HEK293 (cell line): ENCODE measurements at regions not wholly inside any gene's neighbourhood (a gene's known extent, or its start where the extent isn't known, plus 50 kb on each side); places are given as distances from the start of the nearest gene placed in this dataset.

ENCODE experiments used
- CTCF ChIA-PET: fragments of 350-600 bp; formaldehyde crosslinking; extraction: SDS; loops from one replicate; lab custom pipeline; 2021; ENCODE audit warnings: antibody characterized with exemption; lab: Yijun Ruan, JAX
- POLR2A ChIA-PET: fragments of 300-600 bp; formaldehyde crosslinking; extraction: SDS; loops from one replicate; lab custom pipeline; 2020; ENCODE audit warnings: antibody characterized with exemption, inconsistent platforms; lab: Yijun Ruan, JAX
- H3K27ac ChIP-seq: fragments of 200-500 bp; sonication (Bioruptor generic); 2 replicates; pipeline ENCODE4 v1.5.1; 2014; ENCODE audit warnings: low read depth, low read length, control low read depth, inconsistent platforms; ENCODE audit errors: extremely low read depth
- H3K36me3 ChIP-seq, 2 experiments: fragments of 200-500 bp in 1 of 2; sonication (Bioruptor generic) in 1 of 2; 1 replicate in 1 of 2; 2 replicates in 1 of 2; pipeline ENCODE4 v1.5.1; 2014 to 2017; ENCODE audit warnings: inconsistent platforms in 2 of 2, low read length in 2 of 2; ENCODE audit not compliant: control insufficient read depth in 2 of 2, insufficient read depth in 1 of 2
- H3K4me1 ChIP-seq: fragments of 200-500 bp; sonication (Bioruptor generic); 2 replicates; pipeline ENCODE4 v1.5.1; 2014; ENCODE audit warnings: mild to moderate bottlenecking, low read length, inconsistent platforms; ENCODE audit not compliant: control insufficient read depth, insufficient read depth
- H3K4me3 ChIP-seq: 2 replicates; pipeline ENCODE4 v1.5.1; 2011; ENCODE audit warnings: low read depth, mild to moderate bottlenecking, control low read depth, low read length, moderate library complexity
- H3K9me3 ChIP-seq: fragments of 200-500 bp; sonication (Bioruptor generic); 2 replicates; pipeline ENCODE4 v1.5.1; 2014; ENCODE audit warnings: low read depth, low read length, inconsistent platforms; ENCODE audit not compliant: control insufficient read depth, insufficient read depth
- HOXD13 ChIP-seq: sonication (generic); formaldehyde crosslinking; IDR thresholded peaks from 2 replicates; pipeline ENCODE4 v1.8.0; 2022; ENCODE audit warnings: missing genetic modification reagents, borderline replicate concordance
- MYNN ChIP-seq: fragments of 450-650 bp; formaldehyde crosslinking; IDR thresholded peaks from 2 replicates; pipeline ENCODE4 v1.5.1; 2016; ENCODE audit warnings: missing biosample characterization, missing genetic modification characterization, borderline replicate concordance
- MZF1 ChIP-seq: fragments of 450-650 bp; formaldehyde crosslinking; IDR thresholded peaks from 2 replicates; pipeline ENCODE4 v1.5.1; 2017; ENCODE audit warnings: missing biosample characterization, missing genetic modification characterization, borderline replicate concordance
- SALL2 ChIP-seq: fragments of 450-650 bp; formaldehyde crosslinking; IDR thresholded peaks from 2 replicates; pipeline ENCODE4 v1.5.0; 2017; ENCODE audit warnings: missing biosample characterization, mild to moderate bottlenecking, missing genetic modification characterization, borderline replicate concordance
- TSHZ1 ChIP-seq: fragments of 450-650 bp; formaldehyde crosslinking; IDR thresholded peaks from 2 replicates; pipeline ENCODE4 v1.5.1; 2016; ENCODE audit warnings: missing biosample characterization, missing genetic modification characterization, borderline replicate concordance
- ZNF202 ChIP-seq: fragments of 450-650 bp; formaldehyde crosslinking; IDR thresholded peaks from 2 replicates; pipeline ENCODE4 v1.5.1; 2016; ENCODE audit warnings: missing biosample characterization, missing genetic modification characterization, borderline replicate concordance
- ZNF211 ChIP-seq: fragments of 450-650 bp; formaldehyde crosslinking; IDR thresholded peaks from 2 replicates; pipeline ENCODE4 v1.5.1; 2016; ENCODE audit warnings: low read depth, missing biosample characterization, missing genetic modification characterization
- ZNF248 ChIP-seq: fragments of 450-650 bp; formaldehyde crosslinking; IDR thresholded peaks from 2 replicates; pipeline ENCODE4 v1.5.1; 2017; ENCODE audit warnings: missing biosample characterization, missing genetic modification characterization
- ZNF335 ChIP-seq: fragments of 450-650 bp; formaldehyde crosslinking; conservative IDR thresholded peaks from 2 replicates; pipeline ENCODE4 v1.5.1; 2016; ENCODE audit warnings: missing biosample characterization, missing genetic modification characterization
- ZNF37A ChIP-seq: fragments of 450-650 bp; IDR thresholded peaks from 2 replicates; pipeline ENCODE4 v1.5.1; 2018; ENCODE audit warnings: missing biosample characterization, missing genetic modification characterization
- ZNF529 ChIP-seq: fragments of 450-650 bp; formaldehyde crosslinking; IDR thresholded peaks from 2 replicates; pipeline ENCODE4 v1.5.1; 2017; ENCODE audit warnings: missing genetic modification characterization, missing biosample characterization; ENCODE audit not compliant: insufficient replicate concordance
- ZNF544 ChIP-seq: fragments of 450-650 bp; formaldehyde crosslinking; IDR thresholded peaks from 2 replicates; pipeline ENCODE4 v1.5.0; 2017; ENCODE audit warnings: missing biosample characterization, missing genetic modification characterization
- ZNF560 ChIP-seq: fragments of 450-650 bp; formaldehyde crosslinking; IDR thresholded peaks from 2 replicates; pipeline ENCODE4 v1.5.1; 2017; ENCODE audit warnings: missing biosample characterization, missing genetic modification characterization, borderline replicate concordance
- ZNF623 ChIP-seq: fragments of 450-650 bp; formaldehyde crosslinking; IDR thresholded peaks from 2 replicates; pipeline ENCODE4 v1.5.1; 2016; ENCODE audit warnings: missing biosample characterization, missing genetic modification characterization
- ZNF658 ChIP-seq: fragments of 450-650 bp; formaldehyde crosslinking; IDR thresholded peaks from 2 replicates; pipeline ENCODE4; 2016; ENCODE audit warnings: missing biosample characterization, missing genetic modification characterization
- ZNF768 ChIP-seq: fragments of 450-650 bp; formaldehyde crosslinking; IDR thresholded peaks from 2 replicates; pipeline ENCODE4 v1.5.1; 2018; ENCODE audit warnings: missing biosample characterization, mild to moderate bottlenecking, missing genetic modification characterization
- TF ChIP-seq, protein P1 (sequence below): fragments of 450-650 bp; formaldehyde crosslinking; conservative IDR thresholded peaks from 2 replicates; pipeline ENCODE4 v1.5.1; 2016; ENCODE audit warnings: low read depth, missing biosample characterization, missing genetic modification characterization
- TF ChIP-seq, protein P2 (sequence below): fragments of 450-650 bp; formaldehyde crosslinking; IDR thresholded peaks from 2 replicates; pipeline ENCODE4 v1.5.1; 2016; ENCODE audit warnings: missing biosample characterization, missing genetic modification characterization
- TF ChIP-seq, protein P3 (sequence below): fragments of 450-650 bp; formaldehyde crosslinking; IDR thresholded peaks from 2 replicates; pipeline ENCODE4 v1.5.1; 2017; ENCODE audit warnings: missing biosample characterization, missing genetic modification characterization
- TF ChIP-seq, protein P4 (sequence below): fragments of 450-650 bp; formaldehyde crosslinking; IDR thresholded peaks from 2 replicates; pipeline ENCODE4 v1.5.1; 2016; ENCODE audit warnings: missing biosample characterization, missing genetic modification characterization

DNA sequence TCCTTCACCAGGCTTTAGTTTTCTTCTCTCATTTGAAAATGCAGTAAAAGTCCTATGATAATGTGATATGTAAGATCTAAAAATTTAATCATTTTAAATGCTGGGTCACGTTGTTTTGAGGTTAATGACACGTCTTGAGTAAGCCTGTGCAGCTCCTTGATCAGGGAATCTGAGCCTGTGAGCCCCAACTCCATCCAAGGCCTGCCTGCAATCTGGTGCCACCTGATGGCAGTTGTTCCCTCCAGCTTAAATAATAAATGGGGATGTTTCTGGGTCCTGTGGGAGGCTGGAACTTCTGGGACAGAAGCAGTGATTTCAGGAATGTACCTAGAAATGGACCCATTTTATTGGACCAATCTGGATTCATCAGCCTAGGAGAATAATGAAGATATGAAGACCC lies 455.4 kb upstream of the ADGRL3 start:
- CTCF ChIA-PET, result no interaction called here
- POLR2A ChIA-PET, result no interaction called here

More for the DNA sequence above, 455.4 kb upstream of the ADGRL3 start:
- Histone ChIP-seq H3K4me1 (no peaks in the 10 kb centered on the region), H3K9me3 (no peaks in the 10 kb centered on the region), H3K27ac (no peak overlapping the region), H3K4me3 (no peak overlapping the region), H3K36me3 (no peaks in the 10 kb centered on the region)
- TF ChIP-seq, protein P1, sequence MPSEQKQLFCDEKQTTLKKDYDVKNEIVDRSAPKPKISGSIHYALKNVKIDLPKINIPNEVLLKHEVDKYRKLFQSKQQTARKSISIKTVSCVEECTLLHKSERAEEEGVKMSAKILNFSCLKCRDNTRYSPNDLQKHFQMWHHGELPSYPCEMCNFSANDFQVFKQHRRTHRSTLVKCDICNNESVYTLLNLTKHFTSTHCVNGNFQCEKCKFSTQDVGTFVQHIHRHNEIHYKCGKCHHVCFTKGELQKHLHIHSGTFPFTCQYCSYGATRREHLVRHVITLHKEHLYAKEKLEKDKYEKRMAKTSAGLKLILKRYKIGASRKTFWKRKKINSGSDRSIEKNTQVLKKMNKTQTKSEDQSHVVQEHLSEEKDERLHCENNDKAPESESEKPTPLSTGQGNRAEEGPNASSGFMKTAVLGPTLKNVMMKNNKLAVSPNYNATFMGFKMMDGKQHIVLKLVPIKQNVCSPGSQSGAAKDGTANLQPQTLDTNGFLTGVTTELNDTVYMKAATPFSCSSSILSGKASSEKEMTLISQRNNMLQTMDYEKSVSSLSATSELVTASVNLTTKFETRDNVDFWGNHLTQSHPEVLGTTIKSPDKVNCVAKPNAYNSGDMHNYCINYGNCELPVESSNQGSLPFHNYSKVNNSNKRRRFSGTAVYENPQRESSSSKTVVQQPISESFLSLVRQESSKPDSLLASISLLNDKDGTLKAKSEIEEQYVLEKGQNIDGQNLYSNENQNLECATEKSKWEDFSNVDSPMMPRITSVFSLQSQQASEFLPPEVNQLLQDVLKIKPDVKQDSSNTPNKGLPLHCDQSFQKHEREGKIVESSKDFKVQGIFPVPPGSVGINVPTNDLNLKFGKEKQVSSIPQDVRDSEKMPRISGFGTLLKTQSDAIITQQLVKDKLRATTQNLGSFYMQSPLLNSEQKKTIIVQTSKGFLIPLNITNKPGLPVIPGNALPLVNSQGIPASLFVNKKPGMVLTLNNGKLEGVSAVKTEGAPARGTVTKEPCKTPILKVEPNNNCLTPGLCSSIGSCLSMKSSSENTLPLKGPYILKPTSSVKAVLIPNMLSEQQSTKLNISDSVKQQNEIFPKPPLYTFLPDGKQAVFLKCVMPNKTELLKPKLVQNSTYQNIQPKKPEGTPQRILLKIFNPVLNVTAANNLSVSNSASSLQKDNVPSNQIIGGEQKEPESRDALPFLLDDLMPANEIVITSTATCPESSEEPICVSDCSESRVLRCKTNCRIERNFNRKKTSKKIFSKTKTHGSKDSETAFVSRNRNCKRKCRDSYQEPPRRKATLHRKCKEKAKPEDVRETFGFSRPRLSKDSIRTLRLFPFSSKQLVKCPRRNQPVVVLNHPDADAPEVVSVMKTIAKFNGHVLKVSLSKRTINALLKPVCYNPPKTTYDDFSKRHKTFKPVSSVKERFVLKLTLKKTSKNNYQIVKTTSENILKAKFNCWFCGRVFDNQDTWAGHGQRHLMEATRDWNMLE (tag by site-specific recombination), result no peak
- TF ChIP-seq, protein P2, sequence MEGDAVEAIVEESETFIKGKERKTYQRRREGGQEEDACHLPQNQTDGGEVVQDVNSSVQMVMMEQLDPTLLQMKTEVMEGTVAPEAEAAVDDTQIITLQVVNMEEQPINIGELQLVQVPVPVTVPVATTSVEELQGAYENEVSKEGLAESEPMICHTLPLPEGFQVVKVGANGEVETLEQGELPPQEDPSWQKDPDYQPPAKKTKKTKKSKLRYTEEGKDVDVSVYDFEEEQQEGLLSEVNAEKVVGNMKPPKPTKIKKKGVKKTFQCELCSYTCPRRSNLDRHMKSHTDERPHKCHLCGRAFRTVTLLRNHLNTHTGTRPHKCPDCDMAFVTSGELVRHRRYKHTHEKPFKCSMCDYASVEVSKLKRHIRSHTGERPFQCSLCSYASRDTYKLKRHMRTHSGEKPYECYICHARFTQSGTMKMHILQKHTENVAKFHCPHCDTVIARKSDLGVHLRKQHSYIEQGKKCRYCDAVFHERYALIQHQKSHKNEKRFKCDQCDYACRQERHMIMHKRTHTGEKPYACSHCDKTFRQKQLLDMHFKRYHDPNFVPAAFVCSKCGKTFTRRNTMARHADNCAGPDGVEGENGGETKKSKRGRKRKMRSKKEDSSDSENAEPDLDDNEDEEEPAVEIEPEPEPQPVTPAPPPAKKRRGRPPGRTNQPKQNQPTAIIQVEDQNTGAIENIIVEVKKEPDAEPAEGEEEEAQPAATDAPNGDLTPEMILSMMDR, result no peak
- TF ChIP-seq ZNF335 (tag by site-specific recombination) (no peak), ZNF37A (tag by site-specific recombination) (no peak), ZNF211 (tag by site-specific recombination) (no peak), SALL2 (tag by site-specific recombination) (no peak), ZNF248 (no peak), MZF1 (tag by site-specific recombination) (no peak), ZNF202 (no peak), HOXD13 (no peak), MYNN (no peak), ZNF544 (no peak), TSHZ1 (tag by site-specific recombination) (no peak), ZNF768 (no peak), ZNF560 (no peak), ZNF658 (no peak), ZNF623 (tag by site-specific recombination) (no peak), ZNF529 (tag by site-specific recombination) (no peak)
- TF ChIP-seq, protein P3, sequence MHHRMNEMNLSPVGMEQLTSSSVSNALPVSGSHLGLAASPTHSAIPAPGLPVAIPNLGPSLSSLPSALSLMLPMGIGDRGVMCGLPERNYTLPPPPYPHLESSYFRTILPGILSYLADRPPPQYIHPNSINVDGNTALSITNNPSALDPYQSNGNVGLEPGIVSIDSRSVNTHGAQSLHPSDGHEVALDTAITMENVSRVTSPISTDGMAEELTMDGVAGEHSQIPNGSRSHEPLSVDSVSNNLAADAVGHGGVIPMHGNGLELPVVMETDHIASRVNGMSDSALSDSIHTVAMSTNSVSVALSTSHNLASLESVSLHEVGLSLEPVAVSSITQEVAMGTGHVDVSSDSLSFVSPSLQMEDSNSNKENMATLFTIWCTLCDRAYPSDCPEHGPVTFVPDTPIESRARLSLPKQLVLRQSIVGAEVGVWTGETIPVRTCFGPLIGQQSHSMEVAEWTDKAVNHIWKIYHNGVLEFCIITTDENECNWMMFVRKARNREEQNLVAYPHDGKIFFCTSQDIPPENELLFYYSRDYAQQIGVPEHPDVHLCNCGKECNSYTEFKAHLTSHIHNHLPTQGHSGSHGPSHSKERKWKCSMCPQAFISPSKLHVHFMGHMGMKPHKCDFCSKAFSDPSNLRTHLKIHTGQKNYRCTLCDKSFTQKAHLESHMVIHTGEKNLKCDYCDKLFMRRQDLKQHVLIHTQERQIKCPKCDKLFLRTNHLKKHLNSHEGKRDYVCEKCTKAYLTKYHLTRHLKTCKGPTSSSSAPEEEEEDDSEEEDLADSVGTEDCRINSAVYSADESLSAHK (tag by site-specific recombination), result no peak
- TF ChIP-seq, protein P4, sequence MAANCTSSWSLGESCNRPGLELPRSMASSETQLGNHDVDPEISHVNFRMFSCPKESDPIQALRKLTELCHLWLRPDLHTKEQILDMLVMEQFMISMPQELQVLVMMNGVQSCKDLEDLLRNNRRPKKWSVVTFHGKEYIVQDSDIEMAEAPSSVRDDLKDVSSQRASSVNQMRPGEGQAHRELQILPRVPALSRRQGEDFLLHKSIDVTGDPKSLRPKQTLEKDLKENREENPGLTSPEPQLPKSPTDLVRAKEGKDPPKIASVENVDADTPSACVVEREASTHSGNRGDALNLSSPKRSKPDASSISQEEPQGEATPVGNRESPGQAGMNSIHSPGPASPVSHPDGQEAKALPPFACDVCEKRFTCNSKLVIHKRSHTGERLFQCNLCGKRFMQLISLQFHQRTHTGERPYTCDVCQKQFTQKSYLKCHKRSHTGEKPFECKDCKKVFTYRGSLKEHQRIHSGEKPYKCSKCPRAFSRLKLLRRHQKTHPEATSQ (tag by site-specific recombination), result no peak
